ENCODE measurements at regions not wholly inside any gene's neighbourhood (a gene's known extent, or its start where the extent isn't known, plus 50 kb on each side); places are given as distances from the start of the nearest gene placed in this dataset.

DNA sequence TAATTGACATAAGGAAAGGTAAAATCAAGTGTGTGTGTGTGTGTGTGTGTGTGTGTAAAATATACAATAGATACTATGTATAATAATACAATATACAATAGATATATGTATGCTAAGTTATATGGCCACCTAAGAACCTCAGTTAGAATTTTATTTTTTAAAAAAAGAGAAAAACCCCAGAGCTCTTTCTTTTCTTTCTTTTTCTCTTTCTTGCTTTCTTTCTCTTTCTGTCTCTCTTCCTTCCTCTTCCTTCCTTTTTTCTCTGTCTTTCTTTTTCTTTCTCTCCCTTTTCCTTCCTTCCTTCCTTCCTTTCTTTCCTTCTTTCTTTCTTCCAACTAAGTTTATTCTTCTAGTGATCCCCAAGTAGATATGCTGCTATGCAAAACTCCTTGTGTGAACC lies 64.6 kb upstream of the FN1 start:
- Histone ChIP-seq H4K20me1 (replicated peaks; ENCODE audit: control insufficient read depth, insufficient read depth, low read length) (no peaks in the 10 kb centered on the region), H3K27me3 (ENCODE audit: control insufficient read depth in 2 of 2, insufficient read depth in 2 of 2, low read length in 2 of 2) (no peaks in the 10 kb centered on the region), H3K36me3 (ENCODE audit: control insufficient read depth, insufficient read depth, low read length) (no peaks in the 10 kb centered on the region), H3K9me1 (ENCODE audit: control insufficient read depth, insufficient read depth, low read length) (no peaks in the 10 kb centered on the region), H3K27ac (ENCODE audit: extremely low read depth, low read depth, low read length) (no peak overlapping the region), H3K79me2 (ENCODE audit: control insufficient read depth, insufficient read depth, low read length) (no peaks in the 10 kb centered on the region), H3K4me2 (ENCODE audit: insufficient read depth, low read length) (no peak overlapping the region), H3K9me3 (replicated peaks; ENCODE audit: control insufficient read depth, insufficient read depth, low read depth, low read length) (no peaks in the 10 kb centered on the region), H3K9ac (ENCODE audit: insufficient read depth in 1 of 2, low read depth in 2 of 2, low read length in 2 of 2) (no peak overlapping the region), H2AFZ (ENCODE audit: low read depth, low read length) (no peak overlapping the region), H3K4me3 (no peak overlapping the region), H3K4me1 (replicated peaks in 1 of 2; ENCODE audit: control insufficient read depth in 2 of 2, insufficient read depth in 2 of 2, low read length in 2 of 2) (peaks cover 6 to 14% of the 10 kb centered on the region in 2 experiments; a peak in 4 of 5 replicates)
- peak; percentile 86 for TF ChIP-seq ZNF512 (tag; IDR thresholded peaks at IDR 0.05)
- TF ChIP-seq C11orf30 (IDR thresholded peaks at IDR 0.05; ENCODE audit: low read depth), result no peak
- ChIA-PET POLR2A (no interaction called here), CTCF (ENCODE audit: low intra/inter-chr PET ratio) (no interaction called here)
- DNase-seq (ENCODE audit: extremely low read depth in 1 of 4, low spot score in 3 of 4) (no peak), FAIRE-seq (no peak), ATAC-seq (no peak)
- intact Hi-C loops (cut with micrococcal nuclease) (loop anchor here (10.0 kb wide), 1 partner anchor 114 kb away; no protein-coding TSS in a partner anchor), in situ Hi-C loops (cut with MboI) (no loop called here)
- BruUV-seq (replicated peaks), result no TSS peak

DNA sequence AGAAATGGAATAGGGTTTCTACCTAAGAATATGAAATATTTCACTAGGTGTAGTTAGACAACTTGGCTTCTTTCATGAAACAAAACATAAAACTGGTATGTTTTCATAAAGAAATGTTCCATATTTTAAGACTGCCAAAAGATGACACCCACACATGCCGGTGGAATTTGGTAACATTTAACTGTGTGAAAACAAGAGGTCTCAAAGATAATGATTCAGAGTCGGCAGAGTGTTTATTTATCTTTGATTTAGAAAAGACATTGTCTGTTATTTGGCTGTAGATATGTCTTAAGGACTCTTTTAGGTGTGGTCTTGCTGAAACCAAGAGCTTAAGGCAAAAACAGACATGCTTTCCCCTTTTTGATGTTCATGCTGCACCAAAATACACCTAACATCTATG lies 63.5 kb upstream of the FN1 start:
- H3K36me3 ChIP-seq (ENCODE audit: control insufficient read depth, insufficient read depth, low read length), result no peaks in the 10 kb centered on the region
- no peak overlapping the region for H3K4me3 ChIP-seq
- H3K27ac ChIP-seq (ENCODE audit: extremely low read depth, low read depth, low read length), result no peak overlapping the region
- peaks cover 0 to 4% of the 10 kb centered on the region in 2 experiments; a peak in 3 of 5 replicates for H3K4me1 ChIP-seq (replicated peaks in 1 of 2; ENCODE audit: control insufficient read depth in 2 of 2, insufficient read depth in 2 of 2, low read length in 2 of 2)
- no peaks in the 10 kb centered on the region for H3K9me3 ChIP-seq (replicated peaks; ENCODE audit: control insufficient read depth, insufficient read depth, low read depth, low read length)
- H3K9ac ChIP-seq (ENCODE audit: insufficient read depth in 1 of 2, low read depth in 2 of 2, low read length in 2 of 2), result no peak overlapping the region
- H3K9me1 ChIP-seq (ENCODE audit: control insufficient read depth, insufficient read depth, low read length), result no peaks in the 10 kb centered on the region
- DNase-seq (ENCODE audit: extremely low read depth in 1 of 4, low spot score in 3 of 4), result no peak
- POLR2A ChIA-PET, result no interaction called here
- intact Hi-C loops (cut with micrococcal nuclease), result no loop called here
- CTCF ChIA-PET (ENCODE audit: low intra/inter-chr PET ratio), result no interaction called here
- no peaks in the 10 kb centered on the region for H4K20me1 ChIP-seq (replicated peaks; ENCODE audit: control insufficient read depth, insufficient read depth, low read length)
- no peak for FAIRE-seq
- no peaks in the 10 kb centered on the region for H3K27me3 ChIP-seq (ENCODE audit: control insufficient read depth in 2 of 2, insufficient read depth in 2 of 2, low read length in 2 of 2)
- no peak overlapping the region for H3K4me2 ChIP-seq (ENCODE audit: insufficient read depth, low read length)
- ATAC-seq, result no peak
- no peaks in the 10 kb centered on the region for H3K79me2 ChIP-seq (ENCODE audit: control insufficient read depth, insufficient read depth, low read length)
- WGBS (ENCODE audit: insufficient coverage, low coverage, missing lambda C conversion rate), result 19% methylated on average over 2 of the region's 2 CpGs
- BruUV-seq (replicated peaks), result no TSS peak
- no peak overlapping the region for H2AFZ ChIP-seq (ENCODE audit: low read depth, low read length)
- in situ Hi-C loops (cut with MboI), result no loop called here
- TF ChIP-seq ZNF311 (CRISPR knock-in tag; IDR thresholded peaks at IDR 0.05) (no peak), ZNF507 (tag; conservative IDR thresholded peaks at IDR 0.05) (no peak), ARID1B (IDR thresholded peaks at IDR 0.05) (no peak), RBM14 (IDR thresholded peaks at IDR 0.05; ENCODE audit: borderline replicate concordance, insufficient read depth, low read depth, low read length) (no peak), ZNF436 (CRISPR knock-in tag; IDR thresholded peaks at IDR 0.05) (no peak), ZNF23 (CRISPR knock-in tag; IDR thresholded peaks at IDR 0.05) (no peak), ZNF121 (CRISPR knock-in tag; conservative IDR thresholded peaks at IDR 0.05) (no peak), HNRNPH1 (optimal IDR thresholded peaks at IDR 0.05; ENCODE audit: low read depth, low read length) (no peak)
- TF ChIP-seq, protein P1, sequence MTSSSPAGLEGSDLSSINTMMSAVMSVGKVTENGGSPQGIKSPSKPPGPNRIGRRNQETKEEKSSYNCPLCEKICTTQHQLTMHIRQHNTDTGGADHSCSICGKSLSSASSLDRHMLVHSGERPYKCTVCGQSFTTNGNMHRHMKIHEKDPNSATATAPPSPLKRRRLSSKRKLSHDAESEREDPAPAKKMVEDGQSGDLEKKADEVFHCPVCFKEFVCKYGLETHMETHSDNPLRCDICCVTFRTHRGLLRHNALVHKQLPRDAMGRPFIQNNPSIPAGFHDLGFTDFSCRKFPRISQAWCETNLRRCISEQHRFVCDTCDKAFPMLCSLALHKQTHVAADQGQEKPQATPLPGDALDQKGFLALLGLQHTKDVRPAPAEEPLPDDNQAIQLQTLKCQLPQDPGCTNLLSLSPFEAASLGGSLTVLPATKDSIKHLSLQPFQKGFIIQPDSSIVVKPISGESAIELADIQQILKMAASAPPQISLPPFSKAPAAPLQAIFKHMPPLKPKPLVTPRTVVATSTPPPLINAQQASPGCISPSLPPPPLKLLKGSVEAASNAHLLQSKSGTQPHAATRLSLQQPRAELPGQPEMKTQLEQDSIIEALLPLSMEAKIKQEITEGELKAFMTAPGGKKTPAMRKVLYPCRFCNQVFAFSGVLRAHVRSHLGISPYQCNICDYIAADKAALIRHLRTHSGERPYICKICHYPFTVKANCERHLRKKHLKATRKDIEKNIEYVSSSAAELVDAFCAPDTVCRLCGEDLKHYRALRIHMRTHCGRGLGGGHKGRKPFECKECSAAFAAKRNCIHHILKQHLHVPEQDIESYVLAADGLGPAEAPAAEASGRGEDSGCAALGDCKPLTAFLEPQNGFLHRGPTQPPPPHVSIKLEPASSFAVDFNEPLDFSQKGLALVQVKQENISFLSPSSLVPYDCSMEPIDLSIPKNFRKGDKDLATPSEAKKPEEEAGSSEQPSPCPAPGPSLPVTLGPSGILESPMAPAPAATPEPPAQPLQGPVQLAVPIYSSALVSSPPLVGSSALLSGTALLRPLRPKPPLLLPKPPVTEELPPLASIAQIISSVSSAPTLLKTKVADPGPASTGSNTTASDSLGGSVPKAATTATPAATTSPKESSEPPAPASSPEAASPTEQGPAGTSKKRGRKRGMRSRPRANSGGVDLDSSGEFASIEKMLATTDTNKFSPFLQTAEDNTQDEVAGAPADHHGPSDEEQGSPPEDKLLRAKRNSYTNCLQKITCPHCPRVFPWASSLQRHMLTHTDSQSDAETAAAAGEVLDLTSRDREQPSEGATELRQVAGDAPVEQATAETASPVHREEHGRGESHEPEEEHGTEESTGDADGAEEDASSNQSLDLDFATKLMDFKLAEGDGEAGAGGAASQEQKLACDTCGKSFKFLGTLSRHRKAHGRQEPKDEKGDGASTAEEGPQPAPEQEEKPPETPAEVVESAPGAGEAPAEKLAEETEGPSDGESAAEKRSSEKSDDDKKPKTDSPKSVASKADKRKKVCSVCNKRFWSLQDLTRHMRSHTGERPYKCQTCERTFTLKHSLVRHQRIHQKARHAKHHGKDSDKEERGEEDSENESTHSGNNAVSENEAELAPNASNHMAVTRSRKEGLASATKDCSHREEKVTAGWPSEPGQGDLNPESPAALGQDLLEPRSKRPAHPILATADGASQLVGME (CRISPR knock-in tag; IDR thresholded peaks at IDR 0.05), result no peak
